GM21619 (cell line): ENCODE measurements at regions not wholly inside any gene's neighbourhood (a gene's known extent, or its start where the extent isn't known, plus 50 kb on each side); places are given as distances from the start of the nearest gene placed in this dataset.

Source experiments
- ATAC-seq: cut with Tn5 transposase; IDR thresholded peaks from one replicate; pipeline ENCODE4 v1.9.1; 2021; ENCODE audit not compliant: unreplicated experiment

GRCh38 chr1:106889059-106889458, 167.4 kb upstream of the PRMT6 start:
- ATAC-seq = no peak

GRCh38 chr1:106889583-106889982, 166.9 kb upstream of the PRMT6 start:
- no peak for ATAC-seq

- ATAC-seq = no peak
Observed at GRCh38 chr1:106897976-106898375, 158.5 kb upstream of the PRMT6 start.

GRCh38 chr1:106899644-106900043, 156.8 kb upstream of the PRMT6 start:
- no peak for ATAC-seq

- ATAC-seq = peak; percentile 100
Observed at GRCh38 chr1:106907795-106908194, 148.7 kb upstream of the PRMT6 start.

- no peak for ATAC-seq
Observed at GRCh38 chr1:106908689-106909088, 147.8 kb upstream of the PRMT6 start.

GRCh38 chr1:106910798-106911197, 145.7 kb upstream of the PRMT6 start:
- ATAC-seq = no peak

GRCh38 chr1:106912131-106912530, 144.3 kb upstream of the PRMT6 start:
- ATAC-seq = no peak

GRCh38 chr1:106921186-106921585, 135.3 kb upstream of the PRMT6 start:
- no peak for ATAC-seq

GRCh38 chr1:106924360-106924759, 132.1 kb upstream of the PRMT6 start:
- no peak for ATAC-seq

GRCh38 chr1:106925750-106926149, 130.7 kb upstream of the PRMT6 start:
- ATAC-seq = no peak

- no peak for ATAC-seq
Observed at GRCh38 chr1:106926803-106927582, 129.5 kb upstream of the PRMT6 start.

GRCh38 chr1:106937104-106937503, 119.4 kb upstream of the PRMT6 start:
- no peak for ATAC-seq

- ATAC-seq = no peak
Observed at GRCh38 chr1:106944721-106945120, 111.8 kb upstream of the PRMT6 start.

- ATAC-seq = no peak
Observed at GRCh38 chr1:106952776-106953175, 103.7 kb upstream of the PRMT6 start.

GRCh38 chr1:106954661-106955229, 101.7 kb upstream of the PRMT6 start:
- no peak for ATAC-seq

GRCh38 chr1:106956721-106957120, 99.8 kb upstream of the PRMT6 start:
- ATAC-seq = no peak

- ATAC-seq = no peak
Observed at GRCh38 chr1:106957795-106958194, 98.7 kb upstream of the PRMT6 start.

GRCh38 chr1:106960412-106960811, 96.1 kb upstream of the PRMT6 start:
- peak; percentile 57 for ATAC-seq

- no peak for ATAC-seq
Observed at GRCh38 chr1:106961646-106962045, 94.8 kb upstream of the PRMT6 start.

- no peak for ATAC-seq
Observed at GRCh38 chr1:106962591-106962990, 93.9 kb upstream of the PRMT6 start.

- ATAC-seq = no peak
Observed at GRCh38 chr1:106964495-106964894, 92.0 kb upstream of the PRMT6 start.

GRCh38 chr1:106968644-106969043, 87.8 kb upstream of the PRMT6 start:
- ATAC-seq = no peak
